Fibroblast of lung (primary cell): ENCODE measurements at regions not wholly inside any gene's neighbourhood (a gene's known extent, or its start where the extent isn't known, plus 50 kb on each side); places are given as distances from the start of the nearest gene placed in this dataset.

ENCODE experiments used
- DNase-seq, 2 donors: peaks; one replicate each; pipeline versions ENCODE4 v3.0.0 to v3.0.0-alpha.2; 2010; ENCODE audit warnings: low read depth in 2 of 2
- H2AFZ ChIP-seq: 2 replicates; pipeline ENCODE4 v1.5.1; 2012; ENCODE audit warnings: low read length, control low read depth, inconsistent platforms
- H3K27ac ChIP-seq: 2 replicates; pipeline ENCODE4 v1.5.1; 2011; ENCODE audit warnings: low read length, control low read depth; ENCODE audit not compliant: insufficient read depth
- H3K27me3 ChIP-seq: 2 replicates; pipeline ENCODE4 v1.5.1; 2011; ENCODE audit warnings: mild to moderate bottlenecking, low read length; ENCODE audit not compliant: control insufficient read depth, insufficient read depth
- H3K36me3 ChIP-seq: 2 replicates; pipeline ENCODE4 v1.5.1; 2011; ENCODE audit warnings: low read length; ENCODE audit not compliant: control insufficient read depth, insufficient read depth
- H3K4me1 ChIP-seq: 2 replicates; pipeline ENCODE4 v1.5.1; 2011; ENCODE audit warnings: low read length; ENCODE audit not compliant: control insufficient read depth, insufficient read depth; ENCODE audit errors: extremely low read depth
- H3K4me2 ChIP-seq: 2 replicates; pipeline ENCODE4 v1.5.1; 2011; ENCODE audit warnings: low read length, control low read depth; ENCODE audit not compliant: insufficient read depth; ENCODE audit errors: extremely low read depth
- H3K4me3 ChIP-seq, 4 experiments: fragments of 200-600 bp in 1 of 4; sonication (generic) in 1 of 4; replicated peaks in 1 of 4; 2 replicates each; pipeline ENCODE4 v1.5.1; 2011 to 2016; ENCODE audit warnings: low read length in 4 of 4, low read depth in 3 of 4, mild to moderate bottlenecking in 3 of 4, control low read depth in 2 of 4, inconsistent platforms in 1 of 4, mixed read lengths in 1 of 4; ENCODE audit not compliant: insufficient read depth in 1 of 4; ENCODE audit errors: control extremely low read depth in 1 of 4
- H3K79me2 ChIP-seq: 2 replicates; pipeline ENCODE4 v1.5.1; 2012; ENCODE audit warnings: mild to moderate bottlenecking, low read length, inconsistent platforms; ENCODE audit not compliant: control insufficient read depth, insufficient read depth
- H3K9ac ChIP-seq: 2 replicates; pipeline ENCODE4 v1.5.1; 2011; ENCODE audit warnings: mild to moderate bottlenecking, low read length, control low read depth; ENCODE audit not compliant: insufficient read depth
- H3K9me3 ChIP-seq: 2 replicates; pipeline ENCODE4 v1.5.1; 2012; ENCODE audit warnings: low read depth, low read length; ENCODE audit not compliant: control insufficient read depth, insufficient read depth
- H4K20me1 ChIP-seq: 2 replicates; pipeline ENCODE4 v1.5.1; 2011; ENCODE audit warnings: low read length; ENCODE audit not compliant: control insufficient read depth, insufficient read depth; ENCODE audit errors: extremely low read depth
- CTCF ChIP-seq, 2 donors: IDR thresholded peaks in 1 of 2; conservative IDR thresholded peaks in 1 of 2; 1 replicate in 1 of 2; 2 replicates in 1 of 2; pipeline ENCODE4 v1.5.1; 2011 to 2012; ENCODE audit warnings: low read length in 2 of 2, control low read depth in 1 of 2, inconsistent platforms in 1 of 2, low read depth in 1 of 2, mild to moderate bottlenecking in 1 of 2
- EZH2 ChIP-seq: IDR thresholded peaks from 2 replicates; pipeline ENCODE4 v1.5.1; 2012; ENCODE audit warnings: low read length, control low read depth, mild to moderate bottlenecking; ENCODE audit errors: missing control alignments

- TF ChIP-seq EZH2 (no peak), CTCF (conservative IDR thresholded peaks at IDR 0.05 in 1 of 2, IDR thresholded peaks at IDR 0.05 in 1 of 2; ENCODE audit: low read depth in 1 of 2, low read length in 2 of 2) (no peak)
- H3K27me3 ChIP-seq: no peaks in the 10 kb centered on the region
- no peak overlapping the region for H3K4me2 ChIP-seq
- H3K4me1 ChIP-seq: no peaks in the 10 kb centered on the region
- H3K9ac ChIP-seq: no peak overlapping the region
- H3K27ac ChIP-seq: no peak overlapping the region
- H2AFZ ChIP-seq: no peak overlapping the region
- H3K36me3 ChIP-seq: no peaks in the 10 kb centered on the region
- H3K9me3 ChIP-seq: no peaks in the 10 kb centered on the region
- H4K20me1 ChIP-seq: no peaks in the 10 kb centered on the region
- H3K4me3 ChIP-seq: no peak overlapping the region
- no peaks in the 10 kb centered on the region for H3K79me2 ChIP-seq
- DNase-seq: no peak
Observed at GRCh38 chr1:83626603-83627002, 372.3 kb downstream of the TTLL7 start.

GRCh38 chr1:83625646-83626045 lies 373.3 kb downstream of the TTLL7 start:
- H3K36me3 ChIP-seq: no peaks in the 10 kb centered on the region
- no peak overlapping the region for H3K4me2 ChIP-seq
- no peaks in the 10 kb centered on the region for H4K20me1 ChIP-seq
- H2AFZ ChIP-seq: no peak overlapping the region
- TF ChIP-seq EZH2 (no peak), CTCF (conservative IDR thresholded peaks at IDR 0.05 in 1 of 2, IDR thresholded peaks at IDR 0.05 in 1 of 2; ENCODE audit: low read depth in 1 of 2, low read length in 2 of 2) (no peak)
- H3K4me3 ChIP-seq: no peak overlapping the region
- H3K9ac ChIP-seq: no peak overlapping the region
- no peaks in the 10 kb centered on the region for H3K9me3 ChIP-seq
- H3K79me2 ChIP-seq: no peaks in the 10 kb centered on the region
- no peak for DNase-seq
- no peaks in the 10 kb centered on the region for H3K27me3 ChIP-seq
- H3K4me1 ChIP-seq: no peaks in the 10 kb centered on the region
- H3K27ac ChIP-seq: no peak overlapping the region

GRCh38 chr1:83620016-83620415 lies 378.9 kb downstream of the TTLL7 start:
- Histone ChIP-seq H4K20me1 (no peaks in the 10 kb centered on the region), H3K27ac (no peak overlapping the region), H3K79me2 (no peaks in the 10 kb centered on the region), H2AFZ (no peak overlapping the region), H3K4me3 (no peak overlapping the region), H3K36me3 (no peaks in the 10 kb centered on the region), H3K9me3 (no peaks in the 10 kb centered on the region), H3K9ac (no peak overlapping the region), H3K4me1 (no peaks in the 10 kb centered on the region), H3K27me3 (no peaks in the 10 kb centered on the region), H3K4me2 (no peak overlapping the region)
- DNase-seq: no peak
- TF ChIP-seq CTCF (conservative IDR thresholded peaks at IDR 0.05 in 1 of 2, IDR thresholded peaks at IDR 0.05 in 1 of 2; ENCODE audit: low read depth in 1 of 2, low read length in 2 of 2): no peak
- TF ChIP-seq EZH2: no peak
